ENCODE measurements at regions not wholly inside any gene's neighbourhood (a gene's known extent, or its start where the extent isn't known, plus 50 kb on each side); places are given as distances from the start of the nearest gene placed in this dataset.

GRCh38 chr20:11675920-11676629 is 241.6 kb upstream of the BTBD3 start:
- Mint-ChIP-seq H3K27ac (no peak overlapping the region), H3K27me3 (ENCODE audit: low read depth) (no peaks in the 10 kb centered on the region), H3K36me3 (ENCODE audit: low read depth) (no peaks in the 10 kb centered on the region), H3K4me3 (no peak overlapping the region), H3K9me3 (no peaks in the 10 kb centered on the region), H3K4me1 (peaks cover 18% of the 10 kb centered on the region)
- no peak for TF ChIP-seq CTCF (IDR thresholded peaks at IDR 0.05; ENCODE audit: unreplicated experiment in 3 of 3)

GRCh38 chr20:11676630-11677287 is 240.9 kb upstream of the BTBD3 start:
- Mint-ChIP-seq H3K4me3 (no peak overlapping the region), H3K27ac (no peak overlapping the region), H3K36me3 (ENCODE audit: low read depth) (no peaks in the 10 kb centered on the region), H3K4me1 (peaks cover 18% of the 10 kb centered on the region), H3K9me3 (no peaks in the 10 kb centered on the region), H3K27me3 (ENCODE audit: low read depth) (no peaks in the 10 kb centered on the region)
- peak; percentile 46 to 83 (median 56) for TF ChIP-seq CTCF (IDR thresholded peaks at IDR 0.05; ENCODE audit: unreplicated experiment in 3 of 3)

GRCh38 chr20:11677428-11677827 is 240.3 kb upstream of the BTBD3 start:
- Mint-ChIP-seq H3K27ac (no peak overlapping the region), H3K4me3 (no peak overlapping the region), H3K4me1 (peaks cover 18% of the 10 kb centered on the region), H3K27me3 (ENCODE audit: low read depth) (no peaks in the 10 kb centered on the region), H3K9me3 (no peaks in the 10 kb centered on the region), H3K36me3 (ENCODE audit: low read depth) (no peaks in the 10 kb centered on the region)
- no peak for TF ChIP-seq CTCF (IDR thresholded peaks at IDR 0.05; ENCODE audit: unreplicated experiment in 3 of 3)

- H3K27me3 Mint-ChIP-seq (ENCODE audit: low read depth) = no peaks in the 10 kb centered on the region
- peaks cover 18% of the 10 kb centered on the region for H3K4me1 Mint-ChIP-seq
- H3K4me3 Mint-ChIP-seq = no peak overlapping the region
- no peaks in the 10 kb centered on the region for H3K9me3 Mint-ChIP-seq
- no peak overlapping the region for H3K27ac Mint-ChIP-seq
- H3K36me3 Mint-ChIP-seq (ENCODE audit: low read depth) = no peaks in the 10 kb centered on the region
- TF ChIP-seq CTCF (IDR thresholded peaks at IDR 0.05; ENCODE audit: unreplicated experiment in 3 of 3) = no peak
These were observed 239.9 kb upstream of the BTBD3 start for GRCh38 chr20:11677836-11678235.

- no peaks in the 10 kb centered on the region for H3K9me3 Mint-ChIP-seq
- no peak overlapping the region for H3K4me3 Mint-ChIP-seq
- H3K27me3 Mint-ChIP-seq (ENCODE audit: low read depth) = peaks cover 9% of the 10 kb centered on the region
- no peak overlapping the region for H3K27ac Mint-ChIP-seq
- H3K36me3 Mint-ChIP-seq (ENCODE audit: low read depth) = no peaks in the 10 kb centered on the region
- no peak for TF ChIP-seq CTCF (IDR thresholded peaks at IDR 0.05; ENCODE audit: unreplicated experiment in 3 of 3)
- peaks cover 8% of the 10 kb centered on the region for H3K4me1 Mint-ChIP-seq
These were observed 235.4 kb upstream of the BTBD3 start for GRCh38 chr20:11682285-11682684.

GRCh38 chr20:11686195-11686594 is 231.5 kb upstream of the BTBD3 start:
- H3K27me3 Mint-ChIP-seq (ENCODE audit: low read depth) = peaks cover 9% of the 10 kb centered on the region
- TF ChIP-seq CTCF (IDR thresholded peaks at IDR 0.05; ENCODE audit: unreplicated experiment in 3 of 3) = no peak

More at GRCh38 chr20:11686195-11686594, 231.5 kb upstream of the BTBD3 start:
- no peaks in the 10 kb centered on the region for H3K9me3 Mint-ChIP-seq
- H3K4me1 Mint-ChIP-seq = peaks cover 5% of the 10 kb centered on the region
- no peak overlapping the region for H3K27ac Mint-ChIP-seq
- no peaks in the 10 kb centered on the region for H3K36me3 Mint-ChIP-seq (ENCODE audit: low read depth)
- peak overlapping the region; percentile 62 to 75 (median 73) for H3K4me3 Mint-ChIP-seq

Data from nephron (organoid).